ENCODE measurements at regions not wholly inside any gene's neighbourhood (a gene's known extent, or its start where the extent isn't known, plus 50 kb on each side); places are given as distances from the start of the nearest gene placed in this dataset.

DNA sequence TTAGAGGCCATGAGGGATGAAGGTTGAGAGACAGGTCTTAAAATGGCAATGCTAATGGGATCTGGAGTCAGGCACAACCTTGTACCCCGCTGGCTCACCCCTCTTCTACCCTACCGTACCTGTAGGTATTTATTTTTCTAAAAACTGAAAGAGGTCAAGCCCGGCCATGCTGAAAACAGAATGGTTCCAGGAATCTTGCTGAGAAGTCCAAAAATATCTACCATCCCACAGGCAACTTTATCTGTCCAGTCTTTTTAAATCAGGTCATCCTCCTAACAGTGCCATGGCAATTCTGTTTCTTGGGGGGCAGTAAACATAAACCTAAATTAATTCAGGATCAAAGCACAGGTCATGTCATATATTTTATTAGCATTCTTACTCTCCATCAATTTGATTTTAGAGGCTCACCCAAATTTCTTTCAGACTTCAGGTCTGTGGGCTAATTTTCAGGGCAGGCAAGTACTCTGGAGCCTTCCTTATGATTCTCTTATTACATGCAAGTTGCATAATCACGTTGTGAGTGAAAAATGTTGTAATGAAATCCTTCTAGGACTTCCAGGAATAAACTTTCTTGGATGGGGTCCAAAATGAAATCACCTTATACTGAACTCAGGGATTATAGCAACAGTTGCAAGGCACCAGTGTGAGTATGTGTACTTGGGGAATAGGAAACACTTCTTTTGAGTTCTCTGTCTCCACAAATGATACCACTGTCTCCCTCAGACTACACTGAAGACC lies 102.7 kb upstream of the NREP start:
- no peak for TF ChIP-seq CTCF (IDR thresholded peaks at IDR 0.05)
- no peak for TF ChIP-seq POLR2A (IDR thresholded peaks at IDR 0.05; ENCODE audit: low read depth)
- no peak for TF ChIP-seq POLR2AphosphoS5 (IDR thresholded peaks at IDR 0.05)
